MCF 10A (cell line): ENCODE measurements at regions not wholly inside any gene's neighbourhood (a gene's known extent, or its start where the extent isn't known, plus 50 kb on each side); places are given as distances from the start of the nearest gene placed in this dataset.

ENCODE experiments used
- BruUV-seq: library from RNA; stranded (reverse); fragments of 400-500 nt; replicated peaks from 2 replicates; lab custom pipeline; 2021; lab: Mats Ljungman, UMichigan
- CTCF ChIA-PET: fragments of 300-600 bp; sonication (Branson Sonifier 250); formaldehyde crosslinking; extraction: SDS; loops from one replicate; lab custom pipeline; 2021; ENCODE audit warnings: antibody characterized with exemption, inconsistent platforms; lab: Yijun Ruan, JAX
- POLR2A ChIA-PET: fragments of 300-600, 350-650 bp; sonication (Branson Sonifier 250); formaldehyde crosslinking; extraction: SDS; loops from one replicate; lab custom pipeline; 2020; ENCODE audit warnings: antibody characterized with exemption, inconsistent platforms; lab: Yijun Ruan, JAX
- DNase-seq: peaks from one replicate; pipeline ENCODE4 v3.0.0-alpha.2; 2018; ENCODE audit not compliant: unreplicated experiment
- H3K27ac Mint-ChIP-seq: one replicate; pipeline ENCODE4 v1.8.0; 2022; ENCODE audit warnings: mild to moderate bottlenecking, low read depth, mixed read lengths; ENCODE audit not compliant: unreplicated experiment
- H3K27me3 Mint-ChIP-seq: one replicate; pipeline ENCODE4 v1.8.0; 2022; ENCODE audit warnings: mixed read lengths; ENCODE audit not compliant: insufficient read depth, unreplicated experiment
- H3K36me3 Mint-ChIP-seq: one replicate; pipeline ENCODE4 v1.8.0; 2022; ENCODE audit warnings: mild to moderate bottlenecking, moderate library complexity, mixed read lengths; ENCODE audit not compliant: insufficient read depth, unreplicated experiment
- H3K4me1 Mint-ChIP-seq: one replicate; pipeline ENCODE4 v1.8.0; 2022; ENCODE audit warnings: mixed read lengths; ENCODE audit not compliant: insufficient read depth, unreplicated experiment
- H3K4me3 Mint-ChIP-seq: one replicate; pipeline ENCODE4 v1.8.0; 2022; ENCODE audit warnings: mild to moderate bottlenecking, moderate library complexity, mixed read lengths; ENCODE audit not compliant: unreplicated experiment
- H3K9me3 Mint-ChIP-seq: one replicate; pipeline ENCODE4 v1.8.0; 2022; ENCODE audit warnings: mixed read lengths; ENCODE audit not compliant: unreplicated experiment
- CTCF ChIP-seq: fragments of 200-600 bp; IDR thresholded peaks from one replicate; pipeline ENCODE4 v1.8.0; 2022; ENCODE audit warnings: antibody characterized with exemption, mild to moderate bottlenecking; ENCODE audit not compliant: unreplicated experiment
- intact Hi-C: fragments of 100-400 bp; cut with micrococcal nuclease; formaldehyde crosslinking; loops from 2 replicates; pipeline ENCODE4 v1.14.1; 2022

- ChIA-PET CTCF (no interaction called here), POLR2A (interaction anchor here (1.2 kb wide), 1 partner anchor 10 kb away, joined by 4 read pairs; no protein-coding TSS in a partner anchor)
- no peak overlapping the region for H3K4me3 Mint-ChIP-seq
- no TSS peak for BruUV-seq
- H3K27me3 Mint-ChIP-seq = no peaks in the 10 kb centered on the region
- no peaks in the 10 kb centered on the region for H3K36me3 Mint-ChIP-seq
- peaks cover 20% of the 10 kb centered on the region for H3K9me3 Mint-ChIP-seq
- DNase-seq = no peak
- intact Hi-C loops = no loop called here
- TF ChIP-seq CTCF = no peak
- peaks cover 5% of the 10 kb centered on the region for H3K4me1 Mint-ChIP-seq
- no peak overlapping the region for H3K27ac Mint-ChIP-seq
Observed at GRCh38 chr10:3710764-3711163, 74.2 kb downstream of the KLF6 start.

GRCh38 chr10:3709456-3710060 lies 75.5 kb downstream of the KLF6 start:
- Mint-ChIP-seq H3K36me3 (no peaks in the 10 kb centered on the region), H3K4me3 (no peak overlapping the region), H3K27me3 (no peaks in the 10 kb centered on the region), H3K9me3 (peaks cover 20% of the 10 kb centered on the region), H3K4me1 (no peaks in the 10 kb centered on the region), H3K27ac (no peak overlapping the region)
- ChIA-PET CTCF (interaction anchor here (0.6 kb wide), 2 partner anchors 46 to 78 kb away, joined by 3 read pairs; no protein-coding TSS in a partner anchor), POLR2A (interaction anchor here (0.6 to 1.2 kb wide), 2 partner anchors 11 to 59 kb away, joined by 3 to 4 read pairs; no protein-coding TSS in a partner anchor)
- DNase-seq = no peak
- intact Hi-C loops = no loop called here
- no TSS peak for BruUV-seq
- TF ChIP-seq CTCF = no peak

- no peaks in the 10 kb centered on the region for H3K36me3 Mint-ChIP-seq
- peaks cover 20% of the 10 kb centered on the region for H3K9me3 Mint-ChIP-seq
- CTCF ChIA-PET = no interaction called here
- no peak overlapping the region for H3K27ac Mint-ChIP-seq
- DNase-seq = no peak
- intact Hi-C loops = no loop called here
- no peaks in the 10 kb centered on the region for H3K4me1 Mint-ChIP-seq
- no peak for TF ChIP-seq CTCF
- POLR2A ChIA-PET = no interaction called here
- H3K27me3 Mint-ChIP-seq = no peaks in the 10 kb centered on the region
- no peak overlapping the region for H3K4me3 Mint-ChIP-seq
- no TSS peak for BruUV-seq
Observed at GRCh38 chr10:3708852-3709251, 76.2 kb downstream of the KLF6 start.

GRCh38 chr10:3704565-3705325 lies 80.3 kb downstream of the KLF6 start:
- ChIA-PET POLR2A (interaction anchor here (1.4 to 1.9 kb wide), 2 partner anchors 9 to 59 kb away, joined by 3 to 8 read pairs; no protein-coding TSS in a partner anchor), CTCF (interaction anchor here (0.7 kb wide), 1 partner anchor 1021 kb away, joined by 3 read pairs; no protein-coding TSS in a partner anchor)
- intact Hi-C loops = no loop called here
- no TSS peak for BruUV-seq
- Mint-ChIP-seq H3K9me3 (no peaks in the 10 kb centered on the region), H3K27me3 (no peaks in the 10 kb centered on the region), H3K27ac (no peak overlapping the region), H3K4me3 (no peak overlapping the region), H3K36me3 (no peaks in the 10 kb centered on the region), H3K4me1 (no peaks in the 10 kb centered on the region)
- no peak for TF ChIP-seq CTCF
- no peak for DNase-seq
